Upper lobe of left lung (tissue), 4 donors: ENCODE measurements at regions not wholly inside any gene's neighbourhood (a gene's known extent, or its start where the extent isn't known, plus 50 kb on each side); places are given as distances from the start of the nearest gene placed in this dataset.

ENCODE experiments used
- EP300 ChIP-seq, 4 donors: sonication (generic); formaldehyde crosslinking; IDR thresholded peaks; one replicate each; pipeline ENCODE4 v1.5.1; 2017; ENCODE audit warnings: antibody characterized with exemption in 4 of 4, control low read depth in 2 of 4
- POLR2A ChIP-seq, 4 donors: fragments of 450-650 bp; IDR thresholded peaks; one replicate each; pipeline ENCODE4 v1.5.1; 2016 to 2017; ENCODE audit warnings: antibody characterized with exemption in 4 of 4, mild to moderate bottlenecking in 2 of 4
- POLR2AphosphoS5 ChIP-seq, 2 donors: sonication (generic); formaldehyde crosslinking; IDR thresholded peaks; one replicate each; pipeline ENCODE4 v1.5.1; 2017; ENCODE audit warnings: antibody characterized with exemption in 2 of 2
- TF ChIP-seq, protein P1 (sequence below), 6 experiments: fragments of 450-650 bp in 4 of 6; fragments of 200-600 bp in 2 of 6; sonication (generic) in 2 of 6; IDR thresholded peaks; one replicate each; pipeline ENCODE4 v1.5.1; 2016 to 2019; ENCODE audit warnings: antibody characterized with exemption in 6 of 6

GRCh38 chr12:67789266-67789665, 140.7 kb downstream of the DYRK2 start:
- TF ChIP-seq POLR2AphosphoS5 (IDR thresholded peaks at IDR 0.05) (no peak), EP300 (IDR thresholded peaks at IDR 0.05) (no peak), POLR2A (IDR thresholded peaks at IDR 0.05) (no peak)
- TF ChIP-seq, protein P1, sequence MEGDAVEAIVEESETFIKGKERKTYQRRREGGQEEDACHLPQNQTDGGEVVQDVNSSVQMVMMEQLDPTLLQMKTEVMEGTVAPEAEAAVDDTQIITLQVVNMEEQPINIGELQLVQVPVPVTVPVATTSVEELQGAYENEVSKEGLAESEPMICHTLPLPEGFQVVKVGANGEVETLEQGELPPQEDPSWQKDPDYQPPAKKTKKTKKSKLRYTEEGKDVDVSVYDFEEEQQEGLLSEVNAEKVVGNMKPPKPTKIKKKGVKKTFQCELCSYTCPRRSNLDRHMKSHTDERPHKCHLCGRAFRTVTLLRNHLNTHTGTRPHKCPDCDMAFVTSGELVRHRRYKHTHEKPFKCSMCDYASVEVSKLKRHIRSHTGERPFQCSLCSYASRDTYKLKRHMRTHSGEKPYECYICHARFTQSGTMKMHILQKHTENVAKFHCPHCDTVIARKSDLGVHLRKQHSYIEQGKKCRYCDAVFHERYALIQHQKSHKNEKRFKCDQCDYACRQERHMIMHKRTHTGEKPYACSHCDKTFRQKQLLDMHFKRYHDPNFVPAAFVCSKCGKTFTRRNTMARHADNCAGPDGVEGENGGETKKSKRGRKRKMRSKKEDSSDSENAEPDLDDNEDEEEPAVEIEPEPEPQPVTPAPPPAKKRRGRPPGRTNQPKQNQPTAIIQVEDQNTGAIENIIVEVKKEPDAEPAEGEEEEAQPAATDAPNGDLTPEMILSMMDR (IDR thresholded peaks at IDR 0.05): no peak
